HAP-1 (cell line): ENCODE measurements at regions not wholly inside any gene's neighbourhood (a gene's known extent, or its start where the extent isn't known, plus 50 kb on each side); places are given as distances from the start of the nearest gene placed in this dataset.

Experiments
- DNase-seq, 2 experiments: peaks; one replicate each; pipeline ENCODE4 v3.0.0-alpha.2; 2016 to 2020; ENCODE audit warnings: low spot score in 2 of 2
- H3K27me3 ChIP-seq: fragments of 250-450 bp; sonication (Bioruptor Pico); 2 replicates; pipeline ENCODE4 v1.5.1; 2020; ENCODE audit warnings: low read depth, mild to moderate bottlenecking, moderate library complexity
- H3K36me3 ChIP-seq: fragments of 250-450 bp; sonication (Bioruptor Pico); replicated peaks from 2 replicates; pipeline ENCODE4 v1.5.1; 2020; ENCODE audit warnings: mild to moderate bottlenecking
- H3K4me1 ChIP-seq: fragments of 250-450 bp; sonication (Bioruptor Pico); 2 replicates; pipeline ENCODE4 v1.5.1; 2020; ENCODE audit warnings: mild to moderate bottlenecking
- H3K4me3 ChIP-seq: fragments of 250-450 bp; sonication (Bioruptor Pico); 2 replicates; pipeline ENCODE4 v1.5.1; 2020; ENCODE audit warnings: mild to moderate bottlenecking, moderate library complexity
- H3K9me3 ChIP-seq: fragments of 250-450 bp; sonication (Bioruptor Pico); 2 replicates; pipeline ENCODE4 v1.5.1; 2020; ENCODE audit warnings: mild to moderate bottlenecking, moderate library complexity
- in situ Hi-C: fragments of 300-500 bp; cut with MboI; formaldehyde crosslinking; loops from 3 replicates; pipeline ENCODE4 v1.14.3; 2020; ENCODE audit warnings: low sequenced_read_pairs, inconsistent platforms, mixed read lengths

- H3K4me1 ChIP-seq, result peaks cover 4% of the 10 kb centered on the region; the same call in 1 of the 2 replicates
- in situ Hi-C loops, result no loop called here
- DNase-seq, result no peak
Measured at GRCh38 chr12:91364471-91365184, 182.0 kb upstream of the DCN start.

GRCh38 chr12:91361864-91362263, 179.2 kb upstream of the DCN start:
- in situ Hi-C loops, result no loop called here
- no peaks in the 10 kb centered on the region for H3K9me3 ChIP-seq
- H3K36me3 ChIP-seq, result no peaks in the 10 kb centered on the region
- no peak overlapping the region for H3K4me3 ChIP-seq
- peaks cover 4% of the 10 kb centered on the region; the same call in 1 of the 2 replicates for H3K4me1 ChIP-seq
- DNase-seq, result peak in 1 of 2 experiments; percentile 48
- H3K27me3 ChIP-seq, result peaks cover 13% of the 10 kb centered on the region; the same call in 1 of the 2 replicates

More at GRCh38 chr12:91364471-91365184, 182.0 kb upstream of the DCN start:
- Histone ChIP-seq H3K4me3 (no peak overlapping the region), H3K27me3 (peaks cover 11% of the 10 kb centered on the region; the same call in 1 of the 2 replicates), H3K36me3 (no peaks in the 10 kb centered on the region), H3K9me3 (no peaks in the 10 kb centered on the region)

GRCh38 chr12:91357381-91357780, 174.8 kb upstream of the DCN start:
- Histone ChIP-seq H3K27me3 (peaks cover 13% of the 10 kb centered on the region; the same call in 1 of the 2 replicates), H3K9me3 (no peaks in the 10 kb centered on the region), H3K4me3 (no peak overlapping the region), H3K4me1 (peaks cover 2% of the 10 kb centered on the region; the same call in 1 of the 2 replicates), H3K36me3 (no peaks in the 10 kb centered on the region)
- in situ Hi-C loops, result no loop called here
- DNase-seq, result no peak

- H3K4me1 ChIP-seq, result no peaks in the 10 kb centered on the region
- peaks cover 11% of the 10 kb centered on the region; the same call in 1 of the 2 replicates for H3K27me3 ChIP-seq
- no peaks in the 10 kb centered on the region for H3K36me3 ChIP-seq
- H3K9me3 ChIP-seq, result no peaks in the 10 kb centered on the region
- in situ Hi-C loops, result no loop called here
- H3K4me3 ChIP-seq, result no peak overlapping the region
- no peak for DNase-seq
Measured at GRCh38 chr12:91356405-91356804, 173.8 kb upstream of the DCN start.

GRCh38 chr12:91355150-91356006, 172.8 kb upstream of the DCN start:
- in situ Hi-C loops, result no loop called here

GRCh38 chr12:91353266-91353665, 170.6 kb upstream of the DCN start:
- Histone ChIP-seq H3K4me1 (no peaks in the 10 kb centered on the region), H3K27me3 (peaks cover 3% of the 10 kb centered on the region; the same call in 1 of the 2 replicates), H3K4me3 (no peak overlapping the region), H3K9me3 (no peaks in the 10 kb centered on the region), H3K36me3 (no peaks in the 10 kb centered on the region)
- no peak for DNase-seq
- in situ Hi-C loops, result no loop called here

More at GRCh38 chr12:91355150-91356006, 172.8 kb upstream of the DCN start:
- peaks cover 8% of the 10 kb centered on the region; the same call in 1 of the 2 replicates for H3K27me3 ChIP-seq
- no peaks in the 10 kb centered on the region for H3K4me1 ChIP-seq
- H3K4me3 ChIP-seq, result no peak overlapping the region
- no peaks in the 10 kb centered on the region for H3K9me3 ChIP-seq
- DNase-seq, result peak; percentile 56 to 69
- no peaks in the 10 kb centered on the region for H3K36me3 ChIP-seq

- in situ Hi-C loops, result no loop called here
- Histone ChIP-seq H3K9me3 (no peaks in the 10 kb centered on the region), H3K4me3 (no peak overlapping the region), H3K4me1 (no peaks in the 10 kb centered on the region), H3K27me3 (no peaks in the 10 kb centered on the region), H3K36me3 (no peaks in the 10 kb centered on the region)
- no peak for DNase-seq
Measured at GRCh38 chr12:91349476-91349875, 166.9 kb upstream of the DCN start.

- Histone ChIP-seq H3K36me3 (no peaks in the 10 kb centered on the region), H3K4me1 (no peaks in the 10 kb centered on the region), H3K4me3 (no peak overlapping the region), H3K27me3 (no peaks in the 10 kb centered on the region), H3K9me3 (no peaks in the 10 kb centered on the region)
- DNase-seq, result no peak
- in situ Hi-C loops, result no loop called here
Measured at GRCh38 chr12:91347481-91348214, 165.0 kb upstream of the DCN start.

GRCh38 chr12:91346827-91347226, 164.2 kb upstream of the DCN start:
- no peaks in the 10 kb centered on the region for H3K4me1 ChIP-seq
- no peaks in the 10 kb centered on the region for H3K9me3 ChIP-seq
- H3K27me3 ChIP-seq, result no peaks in the 10 kb centered on the region
- no peaks in the 10 kb centered on the region for H3K36me3 ChIP-seq
- in situ Hi-C loops, result no loop called here
- DNase-seq, result no peak
- H3K4me3 ChIP-seq, result no peak overlapping the region

GRCh38 chr12:91344408-91344807, 161.8 kb upstream of the DCN start:
- H3K4me1 ChIP-seq, result no peaks in the 10 kb centered on the region
- no peaks in the 10 kb centered on the region for H3K27me3 ChIP-seq
- in situ Hi-C loops, result no loop called here
- H3K4me3 ChIP-seq, result no peak overlapping the region
- no peaks in the 10 kb centered on the region for H3K36me3 ChIP-seq
- no peaks in the 10 kb centered on the region for H3K9me3 ChIP-seq
- DNase-seq, result no peak

- in situ Hi-C loops, result no loop called here
- no peaks in the 10 kb centered on the region for H3K36me3 ChIP-seq
- H3K4me3 ChIP-seq, result no peak overlapping the region
- DNase-seq, result no peak
- no peaks in the 10 kb centered on the region for H3K9me3 ChIP-seq
- H3K4me1 ChIP-seq, result no peaks in the 10 kb centered on the region
- H3K27me3 ChIP-seq, result no peaks in the 10 kb centered on the region
Measured at GRCh38 chr12:91343010-91343409, 160.4 kb upstream of the DCN start.

- Histone ChIP-seq H3K9me3 (no peaks in the 10 kb centered on the region), H3K4me3 (no peak overlapping the region)
Measured at GRCh38 chr12:91339106-91339505, 156.5 kb upstream of the DCN start.

GRCh38 chr12:91335699-91336098, 153.1 kb upstream of the DCN start:
- DNase-seq, result no peak
- Histone ChIP-seq H3K4me1 (no peaks in the 10 kb centered on the region), H3K36me3 (no peaks in the 10 kb centered on the region), H3K4me3 (no peak overlapping the region), H3K9me3 (no peaks in the 10 kb centered on the region), H3K27me3 (no peaks in the 10 kb centered on the region)
- in situ Hi-C loops, result no loop called here

More at GRCh38 chr12:91339106-91339505, 156.5 kb upstream of the DCN start:
- no peak for DNase-seq
- in situ Hi-C loops, result no loop called here
- Histone ChIP-seq H3K36me3 (no peaks in the 10 kb centered on the region), H3K4me1 (no peaks in the 10 kb centered on the region), H3K27me3 (no peaks in the 10 kb centered on the region)
